ENCODE measurements at regions not wholly inside any gene's neighbourhood (a gene's known extent, or its start where the extent isn't known, plus 50 kb on each side); places are given as distances from the start of the nearest gene placed in this dataset.

DNA sequence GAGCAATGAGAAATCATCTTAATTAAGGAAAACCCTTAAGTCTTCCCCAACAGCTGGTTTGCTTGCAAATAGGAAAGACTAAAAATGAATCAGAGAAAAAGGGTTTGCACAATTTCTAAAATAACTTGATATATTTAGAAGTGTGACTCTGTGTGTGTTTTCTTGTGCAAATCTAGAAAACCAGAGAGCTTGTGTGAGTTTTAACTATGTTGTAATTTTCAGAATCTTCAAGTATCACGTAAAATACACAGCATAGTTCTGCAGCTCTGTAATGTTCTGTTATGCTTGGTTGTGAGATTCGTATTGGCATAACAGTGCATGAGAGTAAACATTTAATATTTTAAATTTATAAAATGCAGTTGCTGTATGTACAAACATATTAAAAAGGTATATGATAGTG is 74.7 kb upstream of the GAP43 start:
- no peaks in the 10 kb centered on the region for H3K9me3 ChIP-seq (ENCODE audit: control insufficient read depth in 2 of 2, insufficient read depth in 1 of 2, low read depth in 1 of 2, low read length in 1 of 2)
- H3K4me1 ChIP-seq (ENCODE audit: control insufficient read depth in 2 of 2, insufficient read depth in 2 of 2, low read length in 1 of 2) = no peaks in the 10 kb centered on the region
- no peaks in the 10 kb centered on the region for H3K27me3 ChIP-seq (ENCODE audit: control insufficient read depth in 1 of 2, insufficient read depth in 2 of 2, low read length in 2 of 2)
- 72 to 73% methylated on average over 2 of the region's 2 CpGs for WGBS, 2 donors
- no peak overlapping the region for H3K4me3 ChIP-seq (ENCODE audit: low read depth in 1 of 2, low read length in 2 of 2)
- H3K36me3 ChIP-seq (ENCODE audit: control insufficient read depth in 2 of 2, insufficient read depth in 2 of 2, low read length in 1 of 2) = no peaks in the 10 kb centered on the region
- no peak overlapping the region for H3K27ac ChIP-seq (ENCODE audit: low read depth in 2 of 2, low read length in 1 of 2)

GRCh38 chr3:115549071-115549470 is 74.2 kb upstream of the GAP43 start:
- H3K9me3 ChIP-seq (ENCODE audit: control insufficient read depth in 2 of 2, insufficient read depth in 1 of 2, low read depth in 1 of 2, low read length in 1 of 2) = no peaks in the 10 kb centered on the region

DNA sequence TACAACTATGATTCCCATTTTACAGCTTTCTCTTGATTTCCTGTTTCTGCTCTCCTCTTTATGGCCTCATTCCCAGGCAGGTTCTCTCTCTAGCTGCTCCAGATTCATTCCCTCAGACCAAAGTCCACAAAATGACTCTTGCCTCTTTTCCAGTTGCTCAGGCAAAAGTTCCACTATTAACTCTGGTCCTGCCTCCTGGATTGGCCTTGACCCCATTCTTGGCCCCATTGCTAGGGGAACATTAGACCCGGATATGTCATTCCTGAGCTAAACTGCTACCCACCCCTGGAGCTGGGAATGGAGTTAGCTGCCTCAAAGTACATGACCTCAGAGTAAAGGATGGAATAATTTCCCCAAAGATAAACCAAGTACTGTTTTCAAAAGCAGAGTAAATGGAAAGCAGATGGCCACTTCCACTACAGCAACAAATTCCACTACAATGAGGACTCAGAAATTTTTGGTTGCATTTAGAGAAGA is 73.0 kb upstream of the GAP43 start:
- Histone ChIP-seq H3K36me3 (ENCODE audit: control insufficient read depth in 2 of 2, insufficient read depth in 2 of 2, low read length in 1 of 2) (no peaks in the 10 kb centered on the region), H3K27me3 (ENCODE audit: control insufficient read depth in 1 of 2, insufficient read depth in 2 of 2, low read length in 2 of 2) (no peaks in the 10 kb centered on the region), H3K4me1 (ENCODE audit: control insufficient read depth in 2 of 2, insufficient read depth in 2 of 2, low read length in 1 of 2) (no peaks in the 10 kb centered on the region), H3K9me3 (ENCODE audit: control insufficient read depth in 2 of 2, insufficient read depth in 1 of 2, low read depth in 1 of 2, low read length in 1 of 2) (no peaks in the 10 kb centered on the region), H3K27ac (ENCODE audit: low read depth in 2 of 2, low read length in 1 of 2) (no peak overlapping the region), H3K4me3 (ENCODE audit: low read depth in 1 of 2, low read length in 2 of 2) (no peak overlapping the region)
- 34 to 65% methylated on average over 1 of the region's 1 CpG for WGBS, 2 donors

More at GRCh38 chr3:115549071-115549470, 74.2 kb upstream of the GAP43 start:
- 62 to 71% methylated on average over 2 of the region's 2 CpGs for WGBS, 2 donors
- Histone ChIP-seq H3K36me3 (ENCODE audit: control insufficient read depth in 2 of 2, insufficient read depth in 2 of 2, low read length in 1 of 2) (no peaks in the 10 kb centered on the region), H3K27ac (ENCODE audit: low read depth in 2 of 2, low read length in 1 of 2) (no peak overlapping the region), H3K27me3 (ENCODE audit: control insufficient read depth in 1 of 2, insufficient read depth in 2 of 2, low read length in 2 of 2) (no peaks in the 10 kb centered on the region), H3K4me3 (ENCODE audit: low read depth in 1 of 2, low read length in 2 of 2) (no peak overlapping the region), H3K4me1 (ENCODE audit: control insufficient read depth in 2 of 2, insufficient read depth in 2 of 2, low read length in 1 of 2) (no peaks in the 10 kb centered on the region)

GRCh38 chr3:115551016-115551415 is 72.3 kb upstream of the GAP43 start:
- no peaks in the 10 kb centered on the region for H3K36me3 ChIP-seq (ENCODE audit: control insufficient read depth in 2 of 2, insufficient read depth in 2 of 2, low read length in 1 of 2)
- 67 to 80% methylated on average over 1 of the region's 1 CpG for WGBS, 2 donors
- H3K4me1 ChIP-seq (ENCODE audit: control insufficient read depth in 2 of 2, insufficient read depth in 2 of 2, low read length in 1 of 2) = no peaks in the 10 kb centered on the region
- H3K27ac ChIP-seq (ENCODE audit: low read depth in 2 of 2, low read length in 1 of 2) = no peak overlapping the region
- no peaks in the 10 kb centered on the region for H3K9me3 ChIP-seq (ENCODE audit: control insufficient read depth in 2 of 2, insufficient read depth in 1 of 2, low read depth in 1 of 2, low read length in 1 of 2)
- H3K27me3 ChIP-seq (ENCODE audit: control insufficient read depth in 1 of 2, insufficient read depth in 2 of 2, low read length in 2 of 2) = no peaks in the 10 kb centered on the region
- H3K4me3 ChIP-seq (ENCODE audit: low read depth in 1 of 2, low read length in 2 of 2) = no peak overlapping the region

GRCh38 chr3:115552007-115552406 is 71.3 kb upstream of the GAP43 start:
- 60 to 75% methylated on average over 3 of the region's 3 CpGs for WGBS, 2 donors
- H3K27me3 ChIP-seq (ENCODE audit: control insufficient read depth in 1 of 2, insufficient read depth in 2 of 2, low read length in 2 of 2) = no peaks in the 10 kb centered on the region
- no peaks in the 10 kb centered on the region for H3K4me1 ChIP-seq (ENCODE audit: control insufficient read depth in 2 of 2, insufficient read depth in 2 of 2, low read length in 1 of 2)
- no peak overlapping the region for H3K4me3 ChIP-seq (ENCODE audit: low read depth in 1 of 2, low read length in 2 of 2)
- no peak overlapping the region for H3K27ac ChIP-seq (ENCODE audit: low read depth in 2 of 2, low read length in 1 of 2)
- H3K36me3 ChIP-seq (ENCODE audit: control insufficient read depth in 2 of 2, insufficient read depth in 2 of 2, low read length in 1 of 2) = no peaks in the 10 kb centered on the region
- H3K9me3 ChIP-seq (ENCODE audit: control insufficient read depth in 2 of 2, insufficient read depth in 1 of 2, low read depth in 1 of 2, low read length in 1 of 2) = no peaks in the 10 kb centered on the region

DNA sequence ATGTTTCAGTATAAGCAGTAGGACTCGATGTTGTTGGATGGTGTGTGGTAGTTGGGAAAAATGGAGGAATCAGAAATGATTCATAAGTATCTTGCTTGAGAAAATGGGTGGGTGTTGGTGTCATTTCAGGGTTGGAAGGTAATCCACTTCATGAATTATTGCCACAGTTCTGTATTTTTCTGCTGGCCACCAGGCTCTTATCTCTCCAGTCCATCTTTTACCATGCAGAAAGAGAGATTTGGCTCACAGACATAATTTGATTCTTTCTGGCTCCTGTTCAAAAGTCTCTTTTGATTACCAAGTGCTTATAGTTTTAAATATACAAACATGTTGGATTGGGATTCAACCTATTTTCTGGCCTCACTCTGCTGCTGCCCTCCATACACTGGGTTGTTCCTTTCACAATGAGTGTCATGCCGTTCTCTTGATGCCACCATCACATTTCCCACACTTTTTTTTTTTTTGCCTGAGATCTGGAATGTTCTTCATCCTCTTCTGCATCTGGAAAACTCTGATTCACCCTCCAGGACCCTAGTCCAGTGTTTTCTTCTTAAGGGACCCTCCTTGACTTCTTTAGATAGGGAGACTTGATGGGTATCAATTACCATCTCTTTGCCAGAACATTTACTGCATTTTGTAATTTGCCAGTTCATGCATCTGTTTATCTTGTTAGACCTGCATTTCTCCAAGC is 69.4 kb upstream of the GAP43 start:
- no peaks in the 10 kb centered on the region for H3K27me3 ChIP-seq (ENCODE audit: control insufficient read depth in 1 of 2, insufficient read depth in 2 of 2, low read length in 2 of 2)
- H3K36me3 ChIP-seq (ENCODE audit: control insufficient read depth in 2 of 2, insufficient read depth in 2 of 2, low read length in 1 of 2) = no peaks in the 10 kb centered on the region
- H3K9me3 ChIP-seq (ENCODE audit: control insufficient read depth in 2 of 2, insufficient read depth in 1 of 2, low read depth in 1 of 2, low read length in 1 of 2) = no peaks in the 10 kb centered on the region
- WGBS, 2 donors = 76 to 79% methylated on average over 2 of the region's 2 CpGs
- no peak overlapping the region for H3K4me3 ChIP-seq (ENCODE audit: low read depth in 1 of 2, low read length in 2 of 2)
- no peak overlapping the region for H3K27ac ChIP-seq (ENCODE audit: low read depth in 2 of 2, low read length in 1 of 2)
- H3K4me1 ChIP-seq (ENCODE audit: control insufficient read depth in 2 of 2, insufficient read depth in 2 of 2, low read length in 1 of 2) = no peaks in the 10 kb centered on the region

DNA sequence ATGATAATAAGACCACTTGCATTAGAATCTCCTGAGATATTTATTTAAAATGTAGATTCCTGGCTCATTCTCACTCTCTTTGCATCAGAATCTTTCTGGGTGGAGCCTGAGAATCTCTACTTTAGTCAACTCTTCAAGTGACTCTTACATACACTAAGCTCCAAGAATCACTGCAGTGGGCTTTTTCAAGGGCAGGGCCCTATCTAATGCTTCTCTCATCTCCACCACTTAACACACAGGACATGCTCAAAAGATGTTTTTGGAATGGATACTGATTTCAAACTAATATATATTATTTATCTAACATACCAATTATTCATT is 68.9 kb upstream of the GAP43 start:
- no peak overlapping the region for H3K4me3 ChIP-seq (ENCODE audit: low read depth in 1 of 2, low read length in 2 of 2)
- H3K4me1 ChIP-seq (ENCODE audit: control insufficient read depth in 2 of 2, insufficient read depth in 2 of 2, low read length in 1 of 2) = no peaks in the 10 kb centered on the region
- H3K36me3 ChIP-seq (ENCODE audit: control insufficient read depth in 2 of 2, insufficient read depth in 2 of 2, low read length in 1 of 2) = no peaks in the 10 kb centered on the region
- H3K9me3 ChIP-seq (ENCODE audit: control insufficient read depth in 2 of 2, insufficient read depth in 1 of 2, low read depth in 1 of 2, low read length in 1 of 2) = no peaks in the 10 kb centered on the region
- no peaks in the 10 kb centered on the region for H3K27me3 ChIP-seq (ENCODE audit: control insufficient read depth in 1 of 2, insufficient read depth in 2 of 2, low read length in 2 of 2)
- no peak overlapping the region for H3K27ac ChIP-seq (ENCODE audit: low read depth in 2 of 2, low read length in 1 of 2)

- no peaks in the 10 kb centered on the region for H3K4me1 ChIP-seq (ENCODE audit: control insufficient read depth in 2 of 2, insufficient read depth in 2 of 2, low read length in 1 of 2)
- no peaks in the 10 kb centered on the region for H3K9me3 ChIP-seq (ENCODE audit: control insufficient read depth in 2 of 2, insufficient read depth in 1 of 2, low read depth in 1 of 2, low read length in 1 of 2)
- H3K27ac ChIP-seq (ENCODE audit: low read depth in 2 of 2, low read length in 1 of 2) = no peak overlapping the region
- WGBS, 2 donors = 70 to 74% methylated on average over 4 of the region's 4 CpGs
- H3K27me3 ChIP-seq (ENCODE audit: control insufficient read depth in 1 of 2, insufficient read depth in 2 of 2, low read length in 2 of 2) = no peaks in the 10 kb centered on the region
- no peak overlapping the region for H3K4me3 ChIP-seq (ENCODE audit: low read depth in 1 of 2, low read length in 2 of 2)
- H3K36me3 ChIP-seq (ENCODE audit: control insufficient read depth in 2 of 2, insufficient read depth in 2 of 2, low read length in 1 of 2) = no peaks in the 10 kb centered on the region
Observed at GRCh38 chr3:115562636-115563267, 60.6 kb upstream of the GAP43 start.

GRCh38 chr3:115563984-115564383 is 59.3 kb upstream of the GAP43 start:
- no peaks in the 10 kb centered on the region for H3K4me1 ChIP-seq (ENCODE audit: control insufficient read depth in 2 of 2, insufficient read depth in 2 of 2, low read length in 1 of 2)
- H3K9me3 ChIP-seq (ENCODE audit: control insufficient read depth in 2 of 2, insufficient read depth in 1 of 2, low read depth in 1 of 2, low read length in 1 of 2) = no peaks in the 10 kb centered on the region
- H3K27ac ChIP-seq (ENCODE audit: low read depth in 2 of 2, low read length in 1 of 2) = no peak overlapping the region
- H3K36me3 ChIP-seq (ENCODE audit: control insufficient read depth in 2 of 2, insufficient read depth in 2 of 2, low read length in 1 of 2) = no peaks in the 10 kb centered on the region
- 81 to 85% methylated on average over 1 of the region's 1 CpG for WGBS, 2 donors
- H3K4me3 ChIP-seq (ENCODE audit: low read depth in 1 of 2, low read length in 2 of 2) = no peak overlapping the region
- H3K27me3 ChIP-seq (ENCODE audit: control insufficient read depth in 1 of 2, insufficient read depth in 2 of 2, low read length in 2 of 2) = no peaks in the 10 kb centered on the region

GRCh38 chr3:115571413-115571812 is 51.9 kb upstream of the GAP43 start:
- 75 to 82% methylated on average over 1 of the region's 1 CpG for WGBS, 2 donors
- H3K4me3 ChIP-seq (ENCODE audit: low read depth in 1 of 2, low read length in 2 of 2) = no peak overlapping the region
- H3K27ac ChIP-seq (ENCODE audit: low read depth in 2 of 2, low read length in 1 of 2) = no peak overlapping the region
- no peaks in the 10 kb centered on the region for H3K4me1 ChIP-seq (ENCODE audit: control insufficient read depth in 2 of 2, insufficient read depth in 2 of 2, low read length in 1 of 2)
- no peaks in the 10 kb centered on the region for H3K9me3 ChIP-seq (ENCODE audit: control insufficient read depth in 2 of 2, insufficient read depth in 1 of 2, low read depth in 1 of 2, low read length in 1 of 2)
- no peaks in the 10 kb centered on the region for H3K36me3 ChIP-seq (ENCODE audit: control insufficient read depth in 2 of 2, insufficient read depth in 2 of 2, low read length in 1 of 2)
- H3K27me3 ChIP-seq (ENCODE audit: control insufficient read depth in 1 of 2, insufficient read depth in 2 of 2, low read length in 2 of 2) = no peaks in the 10 kb centered on the region

Measured in esophagus (tissue), 2 donors.